GM12892 (cell line): ENCODE measurements at regions not wholly inside any gene's neighbourhood (a gene's known extent, or its start where the extent isn't known, plus 50 kb on each side); places are given as distances from the start of the nearest gene placed in this dataset.

Source experiments
- DNase-seq: peaks from one replicate; pipeline ENCODE4 v3.0.0; 2011; ENCODE audit not compliant: insufficient read length
- FAIRE-seq: peaks from 2 replicates; lab custom pipeline; 2011; peaks lifted over from hg19 to GRCh38; lab: Jason Lieb, UNC
- POLR2A ChIP-seq: IDR thresholded peaks from 2 replicates; pipeline ENCODE4 v1.6.1; 2011; ENCODE audit warnings: low read depth, low read length, control low read depth
- POLR2AphosphoS5 ChIP-seq: IDR thresholded peaks from 2 replicates; pipeline ENCODE4 v1.6.1; 2011; ENCODE audit warnings: low read depth, low read length, control low read depth
- TAF1 ChIP-seq: IDR thresholded peaks from 2 replicates; pipeline ENCODE4 v1.6.1; 2011; ENCODE audit warnings: low read depth, mild to moderate bottlenecking, control low read depth, low read length, borderline replicate concordance

- TF ChIP-seq POLR2A, result no peak
- no peak for TF ChIP-seq TAF1
- TF ChIP-seq POLR2AphosphoS5, result no peak
- no peak for DNase-seq
- FAIRE-seq, result no peak
Observed at GRCh38 chr10:101290431-101290830, 61.2 kb upstream of the LBX1 start.

GRCh38 chr10:101290881-101291280, 61.6 kb upstream of the LBX1 start:
- DNase-seq, result no peak
- no peak for FAIRE-seq
- TF ChIP-seq TAF1, result no peak
- TF ChIP-seq POLR2AphosphoS5, result no peak
- no peak for TF ChIP-seq POLR2A

- no peak for FAIRE-seq
- TF ChIP-seq POLR2AphosphoS5 (no peak), TAF1 (no peak)
- peak; percentile 62 for DNase-seq
Observed at GRCh38 chr10:101291331-101292193, 62.3 kb upstream of the LBX1 start.

- TF ChIP-seq TAF1, result no peak
- TF ChIP-seq POLR2A, result no peak
- TF ChIP-seq POLR2AphosphoS5, result no peak
- no peak for FAIRE-seq
- no peak for DNase-seq
Observed at GRCh38 chr10:101292194-101293006, 61.6 kb upstream of the BTRC start.

- TF ChIP-seq POLR2AphosphoS5 (no peak), POLR2A (no peak), TAF1 (no peak)
- DNase-seq, result no peak
- FAIRE-seq, result peak; percentile 9
Observed at GRCh38 chr10:101293007-101293723, 60.8 kb upstream of the BTRC start.

DNA sequence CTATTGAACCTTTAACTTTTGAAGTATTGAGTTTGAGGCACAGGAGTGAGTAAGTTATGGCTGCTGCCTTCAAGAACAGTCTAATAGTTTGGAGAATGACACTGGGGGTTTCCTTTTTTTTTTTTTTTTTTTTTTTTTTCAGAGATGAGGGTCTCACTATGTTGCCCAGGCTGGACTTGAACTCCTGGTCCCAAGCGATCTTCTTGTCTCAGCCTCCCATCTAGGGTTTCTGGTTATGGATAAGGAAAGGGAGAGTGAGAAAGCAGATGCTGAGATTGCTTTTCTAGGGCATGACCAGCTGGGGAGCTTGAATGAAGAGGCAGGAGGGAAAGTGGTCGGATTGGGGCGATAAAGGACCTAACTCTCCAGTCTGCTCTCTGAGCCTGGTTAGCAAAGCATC, 59.9 kb upstream of the BTRC start:
- TF ChIP-seq POLR2AphosphoS5 (no peak), POLR2A (no peak), TAF1 (no peak)
- DNase-seq (no peak), FAIRE-seq (no peak)

GRCh38 chr10:101295261-101295660, 58.7 kb upstream of the BTRC start:
- FAIRE-seq (no peak), DNase-seq (no peak)
- no peak for TF ChIP-seq POLR2A
- TF ChIP-seq POLR2AphosphoS5, result no peak
- no peak for TF ChIP-seq TAF1

- DNase-seq (peak; percentile 47), FAIRE-seq (peak; percentile 95)
- no peak for TF ChIP-seq POLR2A
- no peak for TF ChIP-seq POLR2AphosphoS5
- TF ChIP-seq TAF1, result no peak
Observed at GRCh38 chr10:101297901-101298486, 56.0 kb upstream of the BTRC start.

GRCh38 chr10:101299211-101299610, 54.8 kb upstream of the BTRC start:
- no peak for FAIRE-seq
- no peak for TF ChIP-seq POLR2AphosphoS5
- no peak for TF ChIP-seq TAF1
- TF ChIP-seq POLR2A, result no peak
- no peak for DNase-seq

- no peak for TF ChIP-seq POLR2A
- TF ChIP-seq POLR2AphosphoS5, result no peak
- TF ChIP-seq TAF1, result no peak
- DNase-seq (no peak), FAIRE-seq (no peak)
Observed at GRCh38 chr10:101301111-101301731, 52.7 kb upstream of the BTRC start.
